CD14-positive monocyte (primary cell): ENCODE measurements at regions not wholly inside any gene's neighbourhood (a gene's known extent, or its start where the extent isn't known, plus 50 kb on each side); places are given as distances from the start of the nearest gene placed in this dataset.

Experiments
- DNase-seq, 3 donors: peaks; one replicate each; pipeline ENCODE4 v3.0.0-alpha.2; 2011 to 2022
- H2AFZ ChIP-seq: 2 replicates; pipeline ENCODE4 v1.6.0; 2012; ENCODE audit warnings: mild to moderate bottlenecking, low read depth, low read length, inconsistent platforms; ENCODE audit not compliant: insufficient read depth, poor library complexity, severe bottlenecking
- H3K27ac ChIP-seq, 2 donors: 1 replicate in 1 of 2; 2 replicates in 1 of 2; pipeline ENCODE4 v1.5.1; 2012 to 2013; ENCODE audit warnings: low read length in 2 of 2, control low read depth in 1 of 2, inconsistent platforms in 1 of 2, low read depth in 1 of 2, mild to moderate bottlenecking in 1 of 2
- H3K27me3 ChIP-seq, 2 donors: one replicate each; pipeline versions ENCODE4 v1.6.0 to v1.6.1; 2011 to 2013; ENCODE audit warnings: low read length in 2 of 2; ENCODE audit not compliant: control insufficient read depth in 2 of 2, insufficient read depth in 2 of 2
- H3K36me3 ChIP-seq, 2 donors: replicated peaks in 1 of 2; 1 replicate in 1 of 2; 2 replicates in 1 of 2; pipeline versions ENCODE4 v1.5.1 to v1.6.1; 2012 to 2013; ENCODE audit warnings: low read length in 2 of 2, control low read depth in 1 of 2, inconsistent platforms in 1 of 2, mild to moderate bottlenecking in 1 of 2; ENCODE audit not compliant: insufficient read depth in 2 of 2, control insufficient read depth in 1 of 2
- H3K4me1 ChIP-seq, 2 donors: 1 replicate in 1 of 2; 2 replicates in 1 of 2; pipeline versions ENCODE4 v1.5.1 to v1.6.1; 2012 to 2013; ENCODE audit warnings: low read length in 2 of 2, control low read depth in 1 of 2, inconsistent platforms in 1 of 2, mild to moderate bottlenecking in 1 of 2, moderate library complexity in 1 of 2; ENCODE audit not compliant: insufficient read depth in 2 of 2, control insufficient read depth in 1 of 2
- H3K4me2 ChIP-seq: replicated peaks from 2 replicates; pipeline ENCODE3; 2012; ENCODE audit warnings: low read length, moderate library complexity, mild to moderate bottlenecking; ENCODE audit not compliant: poor library complexity, severe bottlenecking; ENCODE audit errors: extremely low read depth
- H3K4me3 ChIP-seq, 3 experiments: fragments of 200-600 bp in 1 of 3; sonication (generic) in 1 of 3; replicated peaks in 1 of 3; 1 replicate in 2 of 3; 2 replicates in 1 of 3; pipeline ENCODE4 v1.5.1; 2011 to 2013; ENCODE audit warnings: low read length in 3 of 3, mild to moderate bottlenecking in 3 of 3, control low read depth in 2 of 3, low read depth in 2 of 3, inconsistent platforms in 1 of 3, moderate library complexity in 1 of 3
- H3K79me2 ChIP-seq: 2 replicates; pipeline ENCODE4 v1.6.0; 2012; ENCODE audit warnings: mild to moderate bottlenecking, control low read depth, inconsistent platforms, low read length, moderate library complexity; ENCODE audit not compliant: insufficient read depth
- H3K9ac ChIP-seq: 2 replicates; pipeline ENCODE4 v1.6.0; 2017; ENCODE audit warnings: low read length, mild to moderate bottlenecking; ENCODE audit not compliant: insufficient read depth, poor library complexity, severe bottlenecking
- H3K9me3 ChIP-seq, 2 donors: replicated peaks in 1 of 2; 1 replicate in 1 of 2; 2 replicates in 1 of 2; pipeline versions ENCODE4 v1.5.1 to v1.6.1; 2012 to 2013; ENCODE audit warnings: low read length in 2 of 2, control low read depth in 1 of 2; ENCODE audit not compliant: control insufficient read depth in 1 of 2, insufficient read depth in 1 of 2
- H4K20me1 ChIP-seq: 2 replicates; pipeline ENCODE4 v1.6.0; 2012; ENCODE audit warnings: mild to moderate bottlenecking, low read length, control low read depth, moderate library complexity; ENCODE audit not compliant: insufficient read depth
- H3K27ac Mint-ChIP-seq, 7 donors: one replicate each; pipeline ENCODE4 v1.8.0; 2020; ENCODE audit warnings: mild to moderate bottlenecking in 7 of 7, mixed read lengths in 7 of 7, moderate library complexity in 6 of 7, inconsistent platforms in 2 of 7
- H3K27me3 Mint-ChIP-seq, 3 donors: one replicate each; pipeline ENCODE4 v1.8.0; 2021 to 2022; ENCODE audit warnings: low read depth in 3 of 3, mild to moderate bottlenecking in 3 of 3, mixed read lengths in 3 of 3, moderate library complexity in 3 of 3, inconsistent platforms in 1 of 3
- H3K36me3 Mint-ChIP-seq, 2 donors: one replicate each; pipeline ENCODE4 v1.8.0; 2020; ENCODE audit warnings: mixed read lengths in 2 of 2, inconsistent platforms in 1 of 2, mild to moderate bottlenecking in 1 of 2
- H3K4me1 Mint-ChIP-seq: one replicate; pipeline ENCODE4 v1.8.0; 2020; ENCODE audit warnings: mild to moderate bottlenecking, mixed read lengths
- H3K4me3 Mint-ChIP-seq, 2 donors: one replicate each; pipeline ENCODE4 v1.8.0; 2020; ENCODE audit warnings: mild to moderate bottlenecking in 2 of 2, mixed read lengths in 2 of 2, moderate library complexity in 1 of 2
- H3K9me3 Mint-ChIP-seq, 7 donors: one replicate each; pipeline ENCODE4 v1.8.0; 2020 to 2022; ENCODE audit warnings: mixed read lengths in 7 of 7, mild to moderate bottlenecking in 6 of 7, moderate library complexity in 6 of 7, inconsistent platforms in 2 of 7
- WGBS: methylation state at CpG from one replicate; pipeline ENCODE4 v1.1.5; 2013; ENCODE audit warnings: missing lambda C conversion rate; ENCODE audit not compliant: insufficient coverage; 5-methylcytosine and 5-hydroxymethylcytosine counted together
- intact Hi-C, 2 donors: fragments of 100-400 bp; cut with micrococcal nuclease; formaldehyde crosslinking; loops; one replicate each; pipeline versions ENCODE4 v1.15.0 to v1.15.1; 2023
- TF ChIP-seq, protein P1 (sequence below): fragments of 200-600 bp; IDR thresholded peaks from one replicate; pipeline ENCODE4 v1.8.0; 2022; ENCODE audit warnings: antibody characterized with exemption, mild to moderate bottlenecking

- H3K36me3 ChIP-seq, result no peaks in the 10 kb centered on the region
- no peaks in the 10 kb centered on the region for H4K20me1 ChIP-seq
- H3K4me3 ChIP-seq, result no peak overlapping the region
- H3K4me2 ChIP-seq, result no peak overlapping the region
- Mint-ChIP-seq H3K36me3 (no peaks in the 10 kb centered on the region), H3K4me3 (no peak overlapping the region), H3K27ac (no peak overlapping the region), H3K4me1 (no peaks in the 10 kb centered on the region), H3K9me3 (peaks cover 5 to 18% (median 7%) of the 10 kb centered on the region in 7 donors), H3K27me3 (peaks cover under 1 to 2% (median 1%) of the 10 kb centered on the region in 3 donors)
- H3K27ac ChIP-seq, result no peak overlapping the region
- TF ChIP-seq, protein P1, sequence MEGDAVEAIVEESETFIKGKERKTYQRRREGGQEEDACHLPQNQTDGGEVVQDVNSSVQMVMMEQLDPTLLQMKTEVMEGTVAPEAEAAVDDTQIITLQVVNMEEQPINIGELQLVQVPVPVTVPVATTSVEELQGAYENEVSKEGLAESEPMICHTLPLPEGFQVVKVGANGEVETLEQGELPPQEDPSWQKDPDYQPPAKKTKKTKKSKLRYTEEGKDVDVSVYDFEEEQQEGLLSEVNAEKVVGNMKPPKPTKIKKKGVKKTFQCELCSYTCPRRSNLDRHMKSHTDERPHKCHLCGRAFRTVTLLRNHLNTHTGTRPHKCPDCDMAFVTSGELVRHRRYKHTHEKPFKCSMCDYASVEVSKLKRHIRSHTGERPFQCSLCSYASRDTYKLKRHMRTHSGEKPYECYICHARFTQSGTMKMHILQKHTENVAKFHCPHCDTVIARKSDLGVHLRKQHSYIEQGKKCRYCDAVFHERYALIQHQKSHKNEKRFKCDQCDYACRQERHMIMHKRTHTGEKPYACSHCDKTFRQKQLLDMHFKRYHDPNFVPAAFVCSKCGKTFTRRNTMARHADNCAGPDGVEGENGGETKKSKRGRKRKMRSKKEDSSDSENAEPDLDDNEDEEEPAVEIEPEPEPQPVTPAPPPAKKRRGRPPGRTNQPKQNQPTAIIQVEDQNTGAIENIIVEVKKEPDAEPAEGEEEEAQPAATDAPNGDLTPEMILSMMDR, result no peak
- no peak for DNase-seq
- H2AFZ ChIP-seq, result no peak overlapping the region
- H3K9ac ChIP-seq, result no peak overlapping the region
- no peaks in the 10 kb centered on the region for H3K4me1 ChIP-seq
- peaks cover 5 to 15% of the 10 kb centered on the region in 2 donors for H3K9me3 ChIP-seq
- H3K27me3 ChIP-seq, result no peaks in the 10 kb centered on the region
- intact Hi-C loops, result no loop called here
- H3K79me2 ChIP-seq, result no peaks in the 10 kb centered on the region
Observed at GRCh38 chr21:32088471-32088870, 190.4 kb downstream of the MIS18A start.

- peaks cover 1 to 2% (median 1%) of the 10 kb centered on the region in 3 donors for H3K27me3 Mint-ChIP-seq
- Histone ChIP-seq H3K27me3 (no peaks in the 10 kb centered on the region), H3K4me3 (no peak overlapping the region), H2AFZ (no peak overlapping the region), H3K9ac (no peak overlapping the region), H4K20me1 (no peaks in the 10 kb centered on the region), H3K27ac (no peak overlapping the region), H3K4me1 (no peaks in the 10 kb centered on the region), H3K36me3 (no peaks in the 10 kb centered on the region), H3K9me3 (peaks cover 4 to 7% of the 10 kb centered on the region in 2 donors), H3K79me2 (no peaks in the 10 kb centered on the region), H3K4me2 (no peak overlapping the region)
- no peak for DNase-seq
- no peak overlapping the region for H3K27ac Mint-ChIP-seq
- peaks cover 2 to 11% (median 6%) of the 10 kb centered on the region in 7 donors for H3K9me3 Mint-ChIP-seq
- intact Hi-C loops, result no loop called here
- TF ChIP-seq, protein P1, result no peak
- H3K4me1 Mint-ChIP-seq, result no peaks in the 10 kb centered on the region
- WGBS, result no CpG with 5 or more reads among the region's 1 CpG
- no peaks in the 10 kb centered on the region for H3K36me3 Mint-ChIP-seq
- no peak overlapping the region for H3K4me3 Mint-ChIP-seq
Observed at GRCh38 chr21:32087447-32087846, 191.4 kb downstream of the MIS18A start.
